Neural cell (in vitro differentiated cells): ENCODE measurements at regions not wholly inside any gene's neighbourhood (a gene's known extent, or its start where the extent isn't known, plus 50 kb on each side); places are given as distances from the start of the nearest gene placed in this dataset.
A peak's percentile ranks its signal among the peaks of the same experiment; 100 is the strongest.

Experiments used
- H2AFZ ChIP-seq: fragments of 200-600, 300-800 bp; sonication (generic), shearing (Covaris generic); 2 replicates; pipeline ENCODE4 v1.6.0; 2014; ENCODE audit warnings: low read depth, mild to moderate bottlenecking, antibody characterized with exemption, low read length, moderate library complexity
- H3F3A ChIP-seq: fragments of 200-600 bp; shearing (Covaris generic); 2 replicates; pipeline ENCODE4 v1.6.1; 2016; ENCODE audit warnings: mild to moderate bottlenecking, moderate library complexity, mixed read lengths, antibody characterized with exemption, low read length; ENCODE audit not compliant: insufficient read depth, poor library complexity, severe bottlenecking
- H3K27ac ChIP-seq: fragments of 200-600, 300-800 bp; sonication (generic), shearing (Covaris generic); 2 replicates; pipeline ENCODE4 v1.5.1; 2014; ENCODE audit warnings: mild to moderate bottlenecking, low read length, moderate library complexity
- H3K27me3 ChIP-seq: fragments of 300-800, 200-600 bp; sonication (generic), shearing (Covaris generic); 2 replicates; pipeline ENCODE4 v1.6.0; 2014; ENCODE audit warnings: mild to moderate bottlenecking, low read depth, low read length, moderate library complexity; ENCODE audit not compliant: insufficient read depth
- H3K36me3 ChIP-seq: fragments of 300-800, 200-600 bp; sonication (generic), shearing (Covaris generic); 2 replicates; pipeline ENCODE4 v1.5.1; 2014; ENCODE audit warnings: mild to moderate bottlenecking, antibody characterized with exemption, low read length, moderate library complexity; ENCODE audit not compliant: insufficient read depth
- H3K4me2 ChIP-seq: fragments of 300-800, 200-600 bp; sonication (generic), shearing (Covaris generic); 2 replicates; pipeline ENCODE4 v1.6.0; 2014; ENCODE audit warnings: mild to moderate bottlenecking, low read length
- H3K4me3 ChIP-seq: fragments of 300-800, 200-600 bp; sonication (generic), shearing (Covaris generic); 2 replicates; pipeline ENCODE4 v1.5.1; 2014; ENCODE audit warnings: mild to moderate bottlenecking, low read length, moderate library complexity
- H3K79me2 ChIP-seq: fragments of 200-600 bp; shearing (Covaris generic); replicated peaks from 2 replicates; pipeline ENCODE4 v1.6.0; 2014; ENCODE audit warnings: mild to moderate bottlenecking, low read length, moderate library complexity; ENCODE audit not compliant: insufficient read depth
- H3K9ac ChIP-seq: fragments of 300-800, 200-600 bp; sonication (generic), shearing (Covaris generic); 2 replicates; pipeline ENCODE4 v1.6.1; 2016; ENCODE audit warnings: mild to moderate bottlenecking, low read length, mixed read lengths
- H3K9me2 ChIP-seq: fragments of 200-600 bp; shearing (Covaris generic); 2 replicates; pipeline ENCODE4 v1.6.1; 2016; ENCODE audit warnings: mild to moderate bottlenecking, low read length, mixed read lengths; ENCODE audit not compliant: insufficient read depth
- H3K9me3 ChIP-seq: fragments of 200-600, 300-800 bp; sonication (generic), shearing (Covaris generic); 2 replicates; pipeline ENCODE4 v1.6.1; 2016; ENCODE audit warnings: mild to moderate bottlenecking, mixed run types, low read length, moderate library complexity, mixed read lengths
- H4K20me1 ChIP-seq: fragments of 200-600 bp; shearing (Covaris generic); 2 replicates; pipeline ENCODE4 v1.6.1; 2016; ENCODE audit warnings: mild to moderate bottlenecking, mixed run types; ENCODE audit not compliant: insufficient read depth
- EP300 ChIP-seq: fragments of 450-650 bp; conservative IDR thresholded peaks from 2 replicates; pipeline ENCODE4 v1.6.1; 2014; ENCODE audit warnings: antibody characterized with exemption, mild to moderate bottlenecking, moderate library complexity; ENCODE audit not compliant: poor library complexity, severe bottlenecking
- EZH2 ChIP-seq: fragments of 200-600, 300-800 bp; shearing (Covaris generic), sonication (generic); IDR thresholded peaks from 2 replicates; pipeline ENCODE4 v1.6.1; 2014; ENCODE audit warnings: antibody characterized with exemption, low read length, borderline replicate concordance, mild to moderate bottlenecking; ENCODE audit not compliant: insufficient read depth, poor library complexity, severe bottlenecking
- MXI1 ChIP-seq: fragments of 450-650 bp; conservative IDR thresholded peaks from 2 replicates; pipeline ENCODE4 v1.6.1; 2014; ENCODE audit warnings: antibody characterized with exemption, mild to moderate bottlenecking; ENCODE audit not compliant: poor library complexity, severe bottlenecking
- POLR2AphosphoS5 ChIP-seq: IDR thresholded peaks from 2 replicates; pipeline ENCODE4 v1.6.1; 2012
- RAD21 ChIP-seq: fragments of 450-650 bp; conservative IDR thresholded peaks from 2 replicates; pipeline ENCODE4 v1.6.1; 2014; ENCODE audit warnings: antibody characterized with exemption, mild to moderate bottlenecking, moderate library complexity
- SMC3 ChIP-seq: fragments of 450-650 bp; conservative IDR thresholded peaks from 2 replicates; pipeline ENCODE4 v1.6.1; 2014; ENCODE audit warnings: antibody characterized with exemption, mild to moderate bottlenecking, moderate library complexity; ENCODE audit not compliant: poor library complexity
- TAF1 ChIP-seq: IDR thresholded peaks from 2 replicates; pipeline ENCODE4 v1.6.1; 2012; ENCODE audit warnings: low read depth
- TF ChIP-seq, protein P1 (sequence below): IDR thresholded peaks from 2 replicates; pipeline ENCODE4 v1.6.1; 2012; ENCODE audit warnings: borderline replicate concordance
- TF ChIP-seq, protein P2 (sequence below): fragments of 450-650 bp; IDR thresholded peaks from 2 replicates; pipeline ENCODE4 v1.5.1; 2014; ENCODE audit warnings: antibody characterized with exemption, mild to moderate bottlenecking, moderate library complexity; ENCODE audit not compliant: poor library complexity, severe bottlenecking

DNA sequence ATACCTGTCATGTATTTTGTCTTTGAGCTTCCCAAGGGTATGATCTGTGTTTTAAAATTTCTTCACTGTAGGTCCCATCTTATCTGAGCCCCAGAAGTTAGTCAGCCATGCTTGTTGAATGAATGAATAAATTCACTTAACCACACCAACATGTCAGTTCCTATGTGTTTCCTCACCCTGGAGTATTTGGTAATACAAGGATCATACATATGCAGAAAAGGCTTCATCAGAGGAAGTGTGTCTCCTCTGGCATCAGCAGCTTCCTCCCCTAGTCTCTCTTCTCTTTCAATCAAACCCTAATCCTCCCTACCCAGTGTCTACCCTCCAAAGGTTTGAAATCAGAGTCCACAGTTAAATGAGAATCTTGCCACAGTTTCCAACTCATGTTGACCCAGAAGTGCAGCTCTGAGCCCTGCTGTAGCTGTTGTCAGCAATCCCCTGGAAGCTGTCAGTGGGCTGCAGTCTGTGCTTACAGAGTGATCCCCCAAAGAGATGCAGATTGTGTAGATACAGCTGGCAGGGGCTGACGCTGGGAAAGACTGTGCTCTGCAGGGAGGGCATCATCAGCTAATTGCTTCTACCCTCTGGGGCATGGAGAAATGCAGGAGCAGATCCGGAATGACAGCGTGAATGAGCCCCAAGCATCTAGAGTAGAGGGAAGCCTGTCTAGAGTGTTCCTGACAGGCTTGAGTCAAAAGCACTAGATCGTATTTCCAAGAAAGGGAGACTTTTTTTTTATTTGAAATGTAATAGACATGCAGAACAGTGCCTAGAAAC, 105.0 kb upstream of the WDR11 start:
- H4K20me1 ChIP-seq = no peaks in the 10 kb centered on the region
- H3K79me2 ChIP-seq = no peaks in the 10 kb centered on the region
- H3K4me3 ChIP-seq = peak overlapping the region; percentile 35
- no peaks in the 10 kb centered on the region for H3K9me3 ChIP-seq
- no peaks in the 10 kb centered on the region for H3K36me3 ChIP-seq
- peak overlapping the region; percentile 72 for H3K27ac ChIP-seq
- peak overlapping the region; percentile 6 for H3K9ac ChIP-seq
- no peaks in the 10 kb centered on the region for H3F3A ChIP-seq
- no peaks in the 10 kb centered on the region for H3K27me3 ChIP-seq
- no peak for TF ChIP-seq RAD21
- peak; percentile 83 for TF ChIP-seq EP300
- TF ChIP-seq POLR2AphosphoS5 = peak; percentile 70
- TF ChIP-seq MXI1 = no peak
- TF ChIP-seq, protein P1, sequence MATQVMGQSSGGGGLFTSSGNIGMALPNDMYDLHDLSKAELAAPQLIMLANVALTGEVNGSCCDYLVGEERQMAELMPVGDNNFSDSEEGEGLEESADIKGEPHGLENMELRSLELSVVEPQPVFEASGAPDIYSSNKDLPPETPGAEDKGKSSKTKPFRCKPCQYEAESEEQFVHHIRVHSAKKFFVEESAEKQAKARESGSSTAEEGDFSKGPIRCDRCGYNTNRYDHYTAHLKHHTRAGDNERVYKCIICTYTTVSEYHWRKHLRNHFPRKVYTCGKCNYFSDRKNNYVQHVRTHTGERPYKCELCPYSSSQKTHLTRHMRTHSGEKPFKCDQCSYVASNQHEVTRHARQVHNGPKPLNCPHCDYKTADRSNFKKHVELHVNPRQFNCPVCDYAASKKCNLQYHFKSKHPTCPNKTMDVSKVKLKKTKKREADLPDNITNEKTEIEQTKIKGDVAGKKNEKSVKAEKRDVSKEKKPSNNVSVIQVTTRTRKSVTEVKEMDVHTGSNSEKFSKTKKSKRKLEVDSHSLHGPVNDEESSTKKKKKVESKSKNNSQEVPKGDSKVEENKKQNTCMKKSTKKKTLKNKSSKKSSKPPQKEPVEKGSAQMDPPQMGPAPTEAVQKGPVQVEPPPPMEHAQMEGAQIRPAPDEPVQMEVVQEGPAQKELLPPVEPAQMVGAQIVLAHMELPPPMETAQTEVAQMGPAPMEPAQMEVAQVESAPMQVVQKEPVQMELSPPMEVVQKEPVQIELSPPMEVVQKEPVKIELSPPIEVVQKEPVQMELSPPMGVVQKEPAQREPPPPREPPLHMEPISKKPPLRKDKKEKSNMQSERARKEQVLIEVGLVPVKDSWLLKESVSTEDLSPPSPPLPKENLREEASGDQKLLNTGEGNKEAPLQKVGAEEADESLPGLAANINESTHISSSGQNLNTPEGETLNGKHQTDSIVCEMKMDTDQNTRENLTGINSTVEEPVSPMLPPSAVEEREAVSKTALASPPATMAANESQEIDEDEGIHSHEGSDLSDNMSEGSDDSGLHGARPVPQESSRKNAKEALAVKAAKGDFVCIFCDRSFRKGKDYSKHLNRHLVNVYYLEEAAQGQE = peak; percentile 97
- no peak for TF ChIP-seq EZH2
- TF ChIP-seq, protein P2, sequence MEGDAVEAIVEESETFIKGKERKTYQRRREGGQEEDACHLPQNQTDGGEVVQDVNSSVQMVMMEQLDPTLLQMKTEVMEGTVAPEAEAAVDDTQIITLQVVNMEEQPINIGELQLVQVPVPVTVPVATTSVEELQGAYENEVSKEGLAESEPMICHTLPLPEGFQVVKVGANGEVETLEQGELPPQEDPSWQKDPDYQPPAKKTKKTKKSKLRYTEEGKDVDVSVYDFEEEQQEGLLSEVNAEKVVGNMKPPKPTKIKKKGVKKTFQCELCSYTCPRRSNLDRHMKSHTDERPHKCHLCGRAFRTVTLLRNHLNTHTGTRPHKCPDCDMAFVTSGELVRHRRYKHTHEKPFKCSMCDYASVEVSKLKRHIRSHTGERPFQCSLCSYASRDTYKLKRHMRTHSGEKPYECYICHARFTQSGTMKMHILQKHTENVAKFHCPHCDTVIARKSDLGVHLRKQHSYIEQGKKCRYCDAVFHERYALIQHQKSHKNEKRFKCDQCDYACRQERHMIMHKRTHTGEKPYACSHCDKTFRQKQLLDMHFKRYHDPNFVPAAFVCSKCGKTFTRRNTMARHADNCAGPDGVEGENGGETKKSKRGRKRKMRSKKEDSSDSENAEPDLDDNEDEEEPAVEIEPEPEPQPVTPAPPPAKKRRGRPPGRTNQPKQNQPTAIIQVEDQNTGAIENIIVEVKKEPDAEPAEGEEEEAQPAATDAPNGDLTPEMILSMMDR = no peak
- peak overlapping the region; percentile 33 for H3K4me2 ChIP-seq
- no peak overlapping the region for H2AFZ ChIP-seq
- no peaks in the 10 kb centered on the region for H3K9me2 ChIP-seq

GRCh38 chr10:120748519-120748918, 102.6 kb upstream of the WDR11 start:
- no peak overlapping the region for H2AFZ ChIP-seq
- no peaks in the 10 kb centered on the region for H3K9me2 ChIP-seq
- H3F3A ChIP-seq = no peaks in the 10 kb centered on the region
- no peak overlapping the region for H3K4me2 ChIP-seq
- TF ChIP-seq POLR2AphosphoS5 = no peak
- TF ChIP-seq, protein P1 = no peak
- TF ChIP-seq EP300 = no peak
- TF ChIP-seq, protein P2 = no peak
- no peak for TF ChIP-seq MXI1
- no peak for TF ChIP-seq TAF1
- no peak for TF ChIP-seq EZH2
- no peak for TF ChIP-seq RAD21
- TF ChIP-seq SMC3 = no peak
- H3K9ac ChIP-seq = no peak overlapping the region
- no peaks in the 10 kb centered on the region for H4K20me1 ChIP-seq
- H3K27me3 ChIP-seq = no peaks in the 10 kb centered on the region
- no peaks in the 10 kb centered on the region for H3K9me3 ChIP-seq
- no peaks in the 10 kb centered on the region for H3K36me3 ChIP-seq
- no peak overlapping the region for H3K27ac ChIP-seq
- no peak overlapping the region for H3K4me3 ChIP-seq
- H3K79me2 ChIP-seq = no peaks in the 10 kb centered on the region
